ENCODE measurements at regions not wholly inside any gene's neighbourhood (a gene's known extent, or its start where the extent isn't known, plus 50 kb on each side); places are given as distances from the start of the nearest gene placed in this dataset.

DNA sequence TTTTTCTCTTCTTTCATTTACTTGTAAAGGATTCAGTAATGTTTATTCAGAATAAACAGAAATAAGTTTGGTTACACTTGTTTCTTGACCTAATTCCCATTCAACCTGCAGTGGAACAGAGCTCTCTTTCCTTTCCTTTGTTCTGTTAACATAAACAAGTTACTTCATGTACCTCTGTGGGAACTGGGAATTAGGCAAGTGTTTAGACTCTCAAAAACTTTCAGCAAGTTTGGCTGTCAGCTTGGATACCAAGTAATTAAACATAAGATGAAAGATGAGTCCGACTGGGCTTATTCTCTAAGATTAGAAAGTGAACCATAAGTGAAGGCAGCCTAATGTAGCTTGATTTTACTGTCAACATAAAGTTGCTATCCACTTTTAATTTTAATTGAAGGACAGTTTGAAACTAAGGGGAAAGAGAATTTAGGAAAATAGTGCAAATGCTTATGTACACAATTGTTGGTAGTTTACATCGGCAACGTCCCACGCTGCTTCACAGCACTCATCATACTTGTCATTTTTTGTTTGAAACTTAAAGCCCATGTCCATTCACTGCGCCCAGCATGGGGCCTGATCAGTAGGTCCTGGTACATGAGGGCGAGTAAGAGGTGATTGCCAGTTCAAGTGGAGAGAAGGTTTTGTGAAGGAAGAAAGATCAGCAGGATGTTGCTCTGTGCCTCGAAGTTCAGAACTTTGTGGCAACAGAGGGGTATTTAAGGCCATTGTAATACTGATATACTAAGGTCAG, 113.0 kb downstream of the PLEKHG1 start:
- Histone ChIP-seq H3K9me3 (ENCODE audit: control insufficient read depth, insufficient read depth, low read length) (no peaks in the 10 kb centered on the region), H3K4me1 (ENCODE audit: control insufficient read depth, insufficient read depth, low read length) (peaks cover 6% of the 10 kb centered on the region; the same call in 1 of the 2 replicates), H3K27ac (ENCODE audit: low read depth, low read length) (no peak overlapping the region), H3K27me3 (ENCODE audit: control insufficient read depth, insufficient read depth, low read length) (no peaks in the 10 kb centered on the region), H3K4me3 (ENCODE audit: low read depth, low read length) (no peak overlapping the region), H3K9ac (ENCODE audit: low read depth, low read length) (no peak overlapping the region), H3K36me3 (ENCODE audit: control insufficient read depth, insufficient read depth, low read length) (no peaks in the 10 kb centered on the region)

DNA sequence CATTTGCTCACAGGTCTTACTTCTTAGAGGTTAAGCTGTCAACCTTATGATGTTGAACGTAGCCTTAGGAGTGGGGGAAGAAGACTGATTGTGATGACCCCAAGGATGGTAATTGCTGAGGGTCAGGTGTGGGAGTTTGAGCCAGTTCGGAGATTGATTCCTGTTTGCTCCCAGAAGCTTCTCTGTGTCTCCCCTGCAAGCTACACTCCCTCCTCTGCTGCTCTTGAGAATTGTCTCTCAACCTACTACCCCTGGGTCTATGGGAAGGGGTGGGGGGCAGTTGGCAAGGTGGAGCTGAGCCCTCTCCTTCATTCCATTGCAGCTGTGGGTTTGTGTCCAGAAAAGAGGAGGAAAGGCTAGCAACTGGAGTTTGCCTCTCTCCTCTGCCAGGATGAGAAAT, 113.8 kb downstream of the PLEKHG1 start:
- Histone ChIP-seq H3K36me3 (ENCODE audit: control insufficient read depth, insufficient read depth, low read length) (no peaks in the 10 kb centered on the region), H3K4me3 (ENCODE audit: low read depth, low read length) (no peak overlapping the region), H3K27me3 (ENCODE audit: control insufficient read depth, insufficient read depth, low read length) (no peaks in the 10 kb centered on the region), H3K9me3 (ENCODE audit: control insufficient read depth, insufficient read depth, low read length) (no peaks in the 10 kb centered on the region), H3K9ac (ENCODE audit: low read depth, low read length) (no peak overlapping the region), H3K4me1 (ENCODE audit: control insufficient read depth, insufficient read depth, low read length) (peaks cover 6% of the 10 kb centered on the region; the same call in 1 of the 2 replicates), H3K27ac (ENCODE audit: low read depth, low read length) (no peak overlapping the region)

DNA sequence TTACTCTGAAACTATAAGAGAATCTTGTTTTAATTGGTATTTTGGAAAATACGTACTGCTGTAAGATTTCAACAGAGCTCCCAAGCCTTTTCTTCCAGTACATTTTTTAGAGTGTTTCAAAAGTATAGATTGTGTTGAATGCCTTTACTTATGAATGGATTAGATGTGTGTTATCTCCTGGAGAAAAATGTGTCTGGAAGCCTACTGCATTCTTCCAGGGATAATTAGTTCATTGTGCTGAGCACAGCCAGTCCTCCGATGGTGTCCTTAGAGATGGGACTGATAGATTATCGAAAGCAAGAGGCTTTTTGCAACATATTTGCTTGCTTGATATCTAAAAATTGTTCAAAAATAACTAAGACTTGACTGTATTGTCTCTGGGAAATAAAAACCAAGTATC, 114.2 kb downstream of the PLEKHG1 start:
- H3K27ac ChIP-seq (ENCODE audit: low read depth, low read length) = no peak overlapping the region

DNA sequence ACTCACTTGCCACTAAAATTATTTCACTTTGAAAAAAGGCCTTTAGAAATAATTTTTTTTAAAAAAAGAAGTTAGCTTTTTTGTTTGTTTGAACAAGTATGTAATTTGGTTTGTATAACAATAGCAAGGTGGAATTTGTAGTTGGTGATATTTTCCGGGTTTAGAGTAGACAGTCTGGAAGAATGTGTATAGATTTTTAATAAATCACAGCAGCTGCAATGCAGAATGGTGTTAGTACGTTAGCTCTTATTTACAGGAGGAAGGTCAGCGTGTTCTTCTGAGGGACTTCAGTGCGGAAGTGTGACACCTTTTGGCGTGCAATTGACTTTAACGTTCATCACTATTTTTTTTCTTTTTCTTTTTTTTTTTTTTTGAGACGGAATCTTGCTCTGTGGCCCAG, 115.4 kb downstream of the PLEKHG1 start:
- H3K4me3 ChIP-seq (ENCODE audit: low read depth, low read length) = no peak overlapping the region
- peaks cover 15% of the 10 kb centered on the region for H3K4me1 ChIP-seq (ENCODE audit: control insufficient read depth, insufficient read depth, low read length)
- H3K36me3 ChIP-seq (ENCODE audit: control insufficient read depth, insufficient read depth, low read length) = no peaks in the 10 kb centered on the region
- no peaks in the 10 kb centered on the region for H3K27me3 ChIP-seq (ENCODE audit: control insufficient read depth, insufficient read depth, low read length)
- no peak overlapping the region for H3K27ac ChIP-seq (ENCODE audit: low read depth, low read length)
- no peaks in the 10 kb centered on the region for H3K9me3 ChIP-seq (ENCODE audit: control insufficient read depth, insufficient read depth, low read length)
- H3K9ac ChIP-seq (ENCODE audit: low read depth, low read length) = no peak overlapping the region

More for the DNA sequence above, 114.2 kb downstream of the PLEKHG1 start:
- Histone ChIP-seq H3K36me3 (ENCODE audit: control insufficient read depth, insufficient read depth, low read length) (no peaks in the 10 kb centered on the region), H3K27me3 (ENCODE audit: control insufficient read depth, insufficient read depth, low read length) (no peaks in the 10 kb centered on the region), H3K9ac (ENCODE audit: low read depth, low read length) (no peak overlapping the region), H3K4me3 (ENCODE audit: low read depth, low read length) (no peak overlapping the region), H3K9me3 (ENCODE audit: control insufficient read depth, insufficient read depth, low read length) (no peaks in the 10 kb centered on the region), H3K4me1 (ENCODE audit: control insufficient read depth, insufficient read depth, low read length) (peaks cover 6% of the 10 kb centered on the region; the same call in 1 of the 2 replicates)

DNA sequence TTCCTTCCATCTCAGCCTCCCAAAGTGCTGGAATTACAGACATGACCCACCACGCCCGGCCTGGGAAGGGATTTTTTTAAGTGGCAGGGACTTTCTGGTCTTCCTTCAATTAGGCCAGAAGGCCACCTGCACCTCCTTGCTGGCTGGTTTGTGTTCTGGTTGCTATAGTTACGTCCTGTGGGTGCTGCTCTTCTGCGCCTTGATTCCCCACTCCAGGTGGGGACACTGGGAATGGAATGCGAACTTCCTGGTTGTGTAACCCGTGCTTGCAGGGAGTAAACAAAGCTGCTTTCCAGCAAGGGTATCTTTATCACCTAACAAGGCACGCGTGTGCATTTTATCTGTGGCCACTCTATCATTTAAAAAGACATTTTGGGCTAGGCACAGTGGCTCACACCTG, 117.7 kb downstream of the PLEKHG1 start:
- Histone ChIP-seq H3K4me1 (ENCODE audit: control insufficient read depth, insufficient read depth, low read length) (peaks cover 30% of the 10 kb centered on the region), H3K36me3 (ENCODE audit: control insufficient read depth, insufficient read depth, low read length) (no peaks in the 10 kb centered on the region), H3K27me3 (ENCODE audit: control insufficient read depth, insufficient read depth, low read length) (0 out of 2 replicates have a peak, but pooled peaks cover 2% of the 10 kb centered on the region), H3K27ac (ENCODE audit: low read depth, low read length) (no peak overlapping the region), H3K9ac (ENCODE audit: low read depth, low read length) (no peak overlapping the region), H3K9me3 (ENCODE audit: control insufficient read depth, insufficient read depth, low read length) (no peaks in the 10 kb centered on the region), H3K4me3 (ENCODE audit: low read depth, low read length) (no peak overlapping the region)

DNA sequence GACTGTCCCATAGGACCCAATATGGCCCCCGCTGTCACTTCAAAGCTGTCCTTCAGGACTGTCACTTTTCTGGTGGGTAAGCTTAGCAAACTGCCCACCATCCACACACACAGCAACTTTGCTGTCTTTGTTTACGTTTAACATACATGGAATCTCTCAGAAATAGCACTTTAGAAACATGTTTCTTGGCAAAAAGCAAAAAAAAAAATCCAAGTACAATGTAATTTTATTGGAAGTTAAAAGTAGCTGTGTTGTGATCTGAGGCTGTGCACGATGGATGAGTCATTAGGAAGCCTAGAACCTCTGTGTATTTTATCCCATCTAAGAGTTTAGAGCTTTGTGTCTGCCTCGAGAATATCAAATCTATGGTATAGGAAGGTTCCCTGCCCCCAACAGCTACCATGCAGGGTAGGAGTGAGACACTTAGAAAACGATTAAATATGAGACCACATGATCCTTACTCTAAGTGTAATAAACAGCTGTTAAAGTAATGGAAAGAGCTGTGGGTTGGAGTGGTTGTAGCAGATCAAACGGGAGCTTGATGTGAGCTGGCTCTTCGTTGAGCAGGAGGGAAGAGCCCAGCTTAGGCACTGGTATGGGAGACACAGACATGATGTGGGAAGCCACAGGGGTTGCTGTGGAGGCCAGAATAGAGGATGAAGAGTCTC, 119.5 kb downstream of the PLEKHG1 start:
- Histone ChIP-seq H3K36me3 (ENCODE audit: control insufficient read depth, insufficient read depth, low read length) (no peaks in the 10 kb centered on the region), H3K27ac (ENCODE audit: low read depth, low read length) (peak overlapping the region; percentile 28), H3K4me1 (ENCODE audit: control insufficient read depth, insufficient read depth, low read length) (peaks cover 23% of the 10 kb centered on the region), H3K27me3 (ENCODE audit: control insufficient read depth, insufficient read depth, low read length) (0 out of 2 replicates have a peak, but pooled peaks cover 2% of the 10 kb centered on the region), H3K9ac (ENCODE audit: low read depth, low read length) (no peak overlapping the region), H3K4me3 (ENCODE audit: low read depth, low read length) (no peak overlapping the region), H3K9me3 (ENCODE audit: control insufficient read depth, insufficient read depth, low read length) (no peaks in the 10 kb centered on the region)

DNA sequence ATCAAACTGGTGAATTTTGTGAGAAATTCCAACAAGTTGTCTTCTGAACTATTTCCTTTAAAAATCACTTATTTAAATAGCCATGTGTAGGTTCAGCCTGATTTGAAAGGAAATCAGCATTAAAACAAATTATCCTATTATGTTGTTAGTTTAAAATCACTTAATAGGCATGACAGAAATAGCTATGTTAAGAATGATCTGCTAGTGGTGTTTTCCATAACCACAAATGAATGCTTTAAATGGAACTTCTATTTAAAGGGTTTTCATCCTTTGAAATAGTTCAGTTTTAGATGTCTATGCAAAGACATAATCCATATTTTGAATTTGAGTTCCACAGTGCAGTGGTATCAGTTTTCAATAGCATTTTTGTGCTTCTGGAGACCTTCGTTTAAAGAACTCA, 120.1 kb downstream of the PLEKHG1 start:
- H3K4me1 ChIP-seq (ENCODE audit: control insufficient read depth, insufficient read depth, low read length) = peaks cover 23% of the 10 kb centered on the region
- H3K9ac ChIP-seq (ENCODE audit: low read depth, low read length) = no peak overlapping the region
- H3K9me3 ChIP-seq (ENCODE audit: control insufficient read depth, insufficient read depth, low read length) = no peaks in the 10 kb centered on the region
- no peaks in the 10 kb centered on the region for H3K36me3 ChIP-seq (ENCODE audit: control insufficient read depth, insufficient read depth, low read length)
- H3K4me3 ChIP-seq (ENCODE audit: low read depth, low read length) = no peak overlapping the region
- peak overlapping the region; percentile 28 for H3K27ac ChIP-seq (ENCODE audit: low read depth, low read length)
- H3K27me3 ChIP-seq (ENCODE audit: control insufficient read depth, insufficient read depth, low read length) = 0 out of 2 replicates have a peak, but pooled peaks cover 2% of the 10 kb centered on the region

DNA sequence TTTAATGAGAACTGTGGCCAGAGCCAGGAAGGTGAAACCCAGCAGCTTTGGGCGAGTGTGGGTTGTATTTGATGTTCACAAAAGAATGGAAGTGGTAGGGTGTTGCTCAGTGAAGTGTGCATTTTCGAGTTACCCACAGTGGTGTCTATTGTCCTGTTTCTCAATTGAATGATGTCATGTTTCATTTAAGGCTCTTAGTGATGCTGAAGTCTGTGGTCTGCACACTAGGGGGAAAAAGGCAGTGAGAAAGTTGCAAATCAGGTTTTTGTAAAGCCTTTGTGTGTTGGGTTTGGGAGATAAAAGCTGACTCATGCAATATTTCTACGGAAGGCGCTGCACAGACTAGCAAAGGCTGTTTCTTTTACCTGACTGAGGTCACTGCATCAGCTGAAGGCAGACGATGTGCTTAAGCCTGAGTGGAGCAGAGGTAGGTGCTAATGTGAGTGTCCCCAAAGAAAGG, 121.1 kb downstream of the PLEKHG1 start:
- Histone ChIP-seq H3K27me3 (ENCODE audit: control insufficient read depth, insufficient read depth, low read length) (0 out of 2 replicates have a peak, but pooled peaks cover 2% of the 10 kb centered on the region), H3K9ac (ENCODE audit: low read depth, low read length) (peak overlapping the region; percentile 48; the same call in 1 of the 2 replicates), H3K9me3 (ENCODE audit: control insufficient read depth, insufficient read depth, low read length) (no peaks in the 10 kb centered on the region), H3K4me1 (ENCODE audit: control insufficient read depth, insufficient read depth, low read length) (peaks cover 23% of the 10 kb centered on the region), H3K4me3 (ENCODE audit: low read depth, low read length) (peak overlapping the region; percentile 6; the same call in 1 of the 2 replicates), H3K27ac (ENCODE audit: low read depth, low read length) (peak overlapping the region; percentile 84), H3K36me3 (ENCODE audit: control insufficient read depth, insufficient read depth, low read length) (no peaks in the 10 kb centered on the region)

DNA sequence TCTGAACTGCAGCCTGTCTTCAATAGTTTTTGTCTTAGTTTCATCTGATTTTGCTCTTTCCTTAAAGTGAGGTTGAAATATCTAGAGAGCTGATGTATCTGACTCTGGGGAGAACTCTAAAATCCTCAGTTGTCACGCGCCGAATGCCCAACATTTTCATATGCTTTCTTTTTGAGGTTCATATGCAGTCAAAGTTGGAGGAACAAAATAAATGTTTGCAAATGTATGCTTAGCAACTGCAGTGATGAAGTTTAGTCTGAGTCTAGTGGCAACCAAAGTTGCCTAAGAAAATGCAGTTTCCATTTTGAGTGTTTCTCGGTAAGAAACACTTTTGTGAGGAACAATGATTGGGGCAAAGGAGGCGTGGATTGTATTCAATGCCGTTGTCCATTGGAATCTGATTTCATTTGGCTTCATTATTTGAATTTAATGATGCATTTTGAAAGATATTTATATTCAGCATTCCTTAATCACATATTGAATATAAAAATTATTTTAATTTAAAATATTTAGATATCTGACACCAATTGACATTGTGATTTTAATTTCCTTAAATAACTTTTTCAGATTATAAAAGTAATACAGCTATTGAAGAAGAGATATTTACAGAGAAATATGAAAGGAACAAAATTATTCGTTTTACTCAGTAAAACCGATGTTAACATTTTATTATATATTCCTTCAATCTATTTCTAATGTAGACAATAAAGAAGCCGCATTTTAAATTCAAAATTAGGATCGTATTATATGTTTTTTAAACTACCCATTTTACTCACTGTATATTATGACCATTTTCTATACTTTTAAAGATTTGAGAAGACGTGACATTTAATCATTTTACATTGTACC, 122.0 kb downstream of the PLEKHG1 start:
- H3K36me3 ChIP-seq (ENCODE audit: control insufficient read depth, insufficient read depth, low read length) = no peaks in the 10 kb centered on the region

DNA sequence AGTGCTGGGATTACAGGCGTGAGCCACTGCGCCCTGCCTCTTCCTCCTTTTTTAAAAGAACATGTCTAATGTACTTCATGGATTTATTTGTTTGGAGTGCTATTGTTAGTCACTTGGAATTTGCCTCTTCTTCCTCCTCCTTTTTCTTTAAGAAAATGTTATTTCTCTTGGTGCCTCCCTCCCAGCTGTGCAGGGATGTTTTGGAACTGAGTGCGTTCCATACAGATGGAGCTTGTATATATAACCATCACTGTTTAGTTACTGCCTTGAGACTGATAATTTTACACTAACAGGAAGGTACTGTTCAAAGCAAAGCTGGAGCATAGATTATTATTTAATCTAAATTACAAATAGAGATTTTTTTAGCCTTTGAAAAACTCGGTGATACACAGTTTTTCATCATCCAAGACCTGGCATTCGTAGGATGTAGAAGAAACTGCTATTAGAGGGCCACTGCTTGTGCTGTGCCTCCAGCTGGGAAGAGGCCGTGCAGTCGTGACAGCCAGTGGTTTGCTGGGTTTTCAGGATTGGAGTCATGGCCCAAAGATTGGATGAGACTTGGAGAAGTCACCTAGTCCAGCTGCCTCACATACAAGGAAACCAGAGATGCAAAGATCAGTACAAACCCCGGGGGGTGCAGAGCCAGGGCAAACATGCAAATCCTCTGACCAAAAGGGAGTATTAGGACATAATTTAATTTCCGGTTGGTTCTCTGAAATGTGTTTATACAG, 123.1 kb downstream of the PLEKHG1 start:
- Histone ChIP-seq H3K4me3 (ENCODE audit: low read depth, low read length) (no peak overlapping the region), H3K9ac (ENCODE audit: low read depth, low read length) (no peak overlapping the region), H3K4me1 (ENCODE audit: control insufficient read depth, insufficient read depth, low read length) (peaks cover 23% of the 10 kb centered on the region)

More for the DNA sequence above, 122.0 kb downstream of the PLEKHG1 start:
- Histone ChIP-seq H3K4me1 (ENCODE audit: control insufficient read depth, insufficient read depth, low read length) (peaks cover 23% of the 10 kb centered on the region), H3K9ac (ENCODE audit: low read depth, low read length) (peak overlapping the region; percentile 48; the same call in 1 of the 2 replicates), H3K9me3 (ENCODE audit: control insufficient read depth, insufficient read depth, low read length) (no peaks in the 10 kb centered on the region), H3K4me3 (ENCODE audit: low read depth, low read length) (no peak overlapping the region), H3K27ac (ENCODE audit: low read depth, low read length) (peak overlapping the region; percentile 84), H3K27me3 (ENCODE audit: control insufficient read depth, insufficient read depth, low read length) (0 out of 2 replicates have a peak, but pooled peaks cover 2% of the 10 kb centered on the region)

More for the DNA sequence above, 123.1 kb downstream of the PLEKHG1 start:
- Histone ChIP-seq H3K36me3 (ENCODE audit: control insufficient read depth, insufficient read depth, low read length) (no peaks in the 10 kb centered on the region), H3K27ac (ENCODE audit: low read depth, low read length) (no peak overlapping the region), H3K27me3 (ENCODE audit: control insufficient read depth, insufficient read depth, low read length) (0 out of 2 replicates have a peak, but pooled peaks cover 2% of the 10 kb centered on the region), H3K9me3 (ENCODE audit: control insufficient read depth, insufficient read depth, low read length) (no peaks in the 10 kb centered on the region)

Measured in HUES48 (cell line).